ENCODE measurements at regions not wholly inside any gene's neighbourhood (a gene's known extent, or its start where the extent isn't known, plus 50 kb on each side); places are given as distances from the start of the nearest gene placed in this dataset.

GRCh38 chr3:117104381-117104780 is 394.8 kb downstream of the TUSC7 start:
- Histone ChIP-seq H3K23ac (ENCODE audit: low read length) (no peak overlapping the region), H3K4me2 (ENCODE audit: low read length) (no peak overlapping the region), H2BK12ac (ENCODE audit: low read length) (no peak overlapping the region), H3K18ac (ENCODE audit: low read length) (no peak overlapping the region), H3K4ac (ENCODE audit: low read depth, low read length) (no peak overlapping the region), H3K14ac (ENCODE audit: low read length) (no peak overlapping the region), H3K79me1 (ENCODE audit: low read length) (no peaks in the 10 kb centered on the region), H3K4me3 (ENCODE audit: low read depth, low read length) (no peak overlapping the region), H3K9ac (ENCODE audit: low read length) (no peak overlapping the region), H3K36me3 (ENCODE audit: control insufficient read depth in 1 of 2, insufficient read depth in 2 of 2, low read length in 2 of 2) (no peaks in the 10 kb centered on the region), H2BK5ac (ENCODE audit: low read depth, low read length, poor library complexity) (no peak overlapping the region), H4K8ac (ENCODE audit: low read depth, low read length) (no peak overlapping the region), H3K27me3 (ENCODE audit: insufficient read depth, low read length) (no peaks in the 10 kb centered on the region), H2AK5ac (ENCODE audit: low read length) (no peak overlapping the region), H3K4me1 (ENCODE audit: control insufficient read depth in 1 of 2, insufficient read depth in 2 of 2, low read length in 2 of 2) (no peaks in the 10 kb centered on the region), H3K9me3 (ENCODE audit: insufficient read depth, low read depth, low read length) (peaks cover 2% of the 10 kb centered on the region), H2BK120ac (ENCODE audit: insufficient read depth, low read length, poor library complexity) (no peak overlapping the region), H3K79me2 (ENCODE audit: control insufficient read depth, insufficient read depth, low read length, poor library complexity) (no peaks in the 10 kb centered on the region), H4K91ac (ENCODE audit: low read depth, low read length) (no peak overlapping the region), H4K12ac (ENCODE audit: low read depth, low read length) (no peak overlapping the region), H2AFZ (ENCODE audit: insufficient read depth, low read length, poor library complexity) (no peak overlapping the region), H3K27ac (ENCODE audit: low read depth, low read length) (no peak overlapping the region)
- WGBS (ENCODE audit: extremely low coverage, insufficient coverage, insufficient read length): no CpG with 5 or more reads among the region's 2 CpGs
- DNase-seq: no peak

GRCh38 chr3:117104792-117105191 is 395.2 kb downstream of the TUSC7 start:
- H3K4ac ChIP-seq (ENCODE audit: low read depth, low read length): no peak overlapping the region
- no peaks in the 10 kb centered on the region for H3K4me1 ChIP-seq (ENCODE audit: control insufficient read depth in 1 of 2, insufficient read depth in 2 of 2, low read length in 2 of 2)
- no peak overlapping the region for H2BK12ac ChIP-seq (ENCODE audit: low read length)
- no peak overlapping the region for H2AFZ ChIP-seq (ENCODE audit: insufficient read depth, low read length, poor library complexity)
- H4K91ac ChIP-seq (ENCODE audit: low read depth, low read length): no peak overlapping the region
- H3K9ac ChIP-seq (ENCODE audit: low read length): no peak overlapping the region
- WGBS (ENCODE audit: extremely low coverage, insufficient coverage, insufficient read length): no CpG with 5 or more reads among the region's 4 CpGs
- H2BK5ac ChIP-seq (ENCODE audit: low read depth, low read length, poor library complexity): no peak overlapping the region
- no peak overlapping the region for H2AK5ac ChIP-seq (ENCODE audit: low read length)
- no peak overlapping the region for H3K14ac ChIP-seq (ENCODE audit: low read length)
- no peak overlapping the region for H3K18ac ChIP-seq (ENCODE audit: low read length)
- H3K9me3 ChIP-seq (ENCODE audit: insufficient read depth, low read depth, low read length): peaks cover 2% of the 10 kb centered on the region
- no peaks in the 10 kb centered on the region for H3K36me3 ChIP-seq (ENCODE audit: control insufficient read depth in 1 of 2, insufficient read depth in 2 of 2, low read length in 2 of 2)
- no peak overlapping the region for H3K4me3 ChIP-seq (ENCODE audit: low read depth, low read length)
- H4K12ac ChIP-seq (ENCODE audit: low read depth, low read length): no peak overlapping the region
- H2BK120ac ChIP-seq (ENCODE audit: insufficient read depth, low read length, poor library complexity): no peak overlapping the region
- no peaks in the 10 kb centered on the region for H3K79me2 ChIP-seq (ENCODE audit: control insufficient read depth, insufficient read depth, low read length, poor library complexity)
- H4K8ac ChIP-seq (ENCODE audit: low read depth, low read length): no peak overlapping the region
- no peak overlapping the region for H3K27ac ChIP-seq (ENCODE audit: low read depth, low read length)
- no peaks in the 10 kb centered on the region for H3K79me1 ChIP-seq (ENCODE audit: low read length)
- DNase-seq: peak in 1 of 2 donors; percentile 15
- H3K27me3 ChIP-seq (ENCODE audit: insufficient read depth, low read length): no peaks in the 10 kb centered on the region
- H3K23ac ChIP-seq (ENCODE audit: low read length): no peak overlapping the region
- H3K4me2 ChIP-seq (ENCODE audit: low read length): no peak overlapping the region

GRCh38 chr3:117105686-117106085 is 396.1 kb downstream of the TUSC7 start:
- no CpG with 5 or more reads among the region's 5 CpGs for WGBS (ENCODE audit: extremely low coverage, insufficient coverage, insufficient read length)
- Histone ChIP-seq H3K4me3 (ENCODE audit: low read depth, low read length) (no peak overlapping the region), H4K8ac (ENCODE audit: low read depth, low read length) (no peak overlapping the region), H4K91ac (ENCODE audit: low read depth, low read length) (no peak overlapping the region), H3K4me1 (ENCODE audit: control insufficient read depth in 1 of 2, insufficient read depth in 2 of 2, low read length in 2 of 2) (no peaks in the 10 kb centered on the region), H3K4me2 (ENCODE audit: low read length) (no peak overlapping the region), H3K36me3 (ENCODE audit: control insufficient read depth in 1 of 2, insufficient read depth in 2 of 2, low read length in 2 of 2) (no peaks in the 10 kb centered on the region), H2BK120ac (ENCODE audit: insufficient read depth, low read length, poor library complexity) (no peak overlapping the region), H3K18ac (ENCODE audit: low read length) (no peak overlapping the region), H3K9me3 (ENCODE audit: insufficient read depth, low read depth, low read length) (peaks cover 2% of the 10 kb centered on the region), H3K9ac (ENCODE audit: low read length) (no peak overlapping the region), H3K23ac (ENCODE audit: low read length) (no peak overlapping the region), H2BK12ac (ENCODE audit: low read length) (no peak overlapping the region), H3K4ac (ENCODE audit: low read depth, low read length) (no peak overlapping the region), H3K79me2 (ENCODE audit: control insufficient read depth, insufficient read depth, low read length, poor library complexity) (no peaks in the 10 kb centered on the region), H2AFZ (ENCODE audit: insufficient read depth, low read length, poor library complexity) (no peak overlapping the region), H2BK5ac (ENCODE audit: low read depth, low read length, poor library complexity) (no peak overlapping the region), H3K27me3 (ENCODE audit: insufficient read depth, low read length) (no peaks in the 10 kb centered on the region), H3K79me1 (ENCODE audit: low read length) (no peaks in the 10 kb centered on the region), H3K14ac (ENCODE audit: low read length) (no peak overlapping the region), H4K12ac (ENCODE audit: low read depth, low read length) (no peak overlapping the region), H2AK5ac (ENCODE audit: low read length) (no peak overlapping the region), H3K27ac (ENCODE audit: low read depth, low read length) (no peak overlapping the region)
- peak in 1 of 2 donors; percentile 21 for DNase-seq

GRCh38 chr3:117106396-117106795 is 396.8 kb downstream of the TUSC7 start:
- no peak overlapping the region for H4K91ac ChIP-seq (ENCODE audit: low read depth, low read length)
- H3K18ac ChIP-seq (ENCODE audit: low read length): no peak overlapping the region
- no peak overlapping the region for H2AFZ ChIP-seq (ENCODE audit: insufficient read depth, low read length, poor library complexity)
- H3K4me2 ChIP-seq (ENCODE audit: low read length): no peak overlapping the region
- no peak overlapping the region for H3K4ac ChIP-seq (ENCODE audit: low read depth, low read length)
- H2BK5ac ChIP-seq (ENCODE audit: low read depth, low read length, poor library complexity): no peak overlapping the region
- H3K9ac ChIP-seq (ENCODE audit: low read length): no peak overlapping the region
- H3K36me3 ChIP-seq (ENCODE audit: control insufficient read depth in 1 of 2, insufficient read depth in 2 of 2, low read length in 2 of 2): no peaks in the 10 kb centered on the region
- H3K14ac ChIP-seq (ENCODE audit: low read length): no peak overlapping the region
- no peaks in the 10 kb centered on the region for H3K27me3 ChIP-seq (ENCODE audit: insufficient read depth, low read length)
- no peak overlapping the region for H3K23ac ChIP-seq (ENCODE audit: low read length)
- H3K79me2 ChIP-seq (ENCODE audit: control insufficient read depth, insufficient read depth, low read length, poor library complexity): no peaks in the 10 kb centered on the region
- H2BK120ac ChIP-seq (ENCODE audit: insufficient read depth, low read length, poor library complexity): no peak overlapping the region
- H4K12ac ChIP-seq (ENCODE audit: low read depth, low read length): no peak overlapping the region
- DNase-seq: no peak
- H3K4me1 ChIP-seq (ENCODE audit: control insufficient read depth in 1 of 2, insufficient read depth in 2 of 2, low read length in 2 of 2): no peaks in the 10 kb centered on the region
- H3K4me3 ChIP-seq (ENCODE audit: low read depth, low read length): no peak overlapping the region
- no peak overlapping the region for H2AK5ac ChIP-seq (ENCODE audit: low read length)
- H3K27ac ChIP-seq (ENCODE audit: low read depth, low read length): no peak overlapping the region
- no peaks in the 10 kb centered on the region for H3K79me1 ChIP-seq (ENCODE audit: low read length)
- no CpG with 5 or more reads among the region's 2 CpGs for WGBS (ENCODE audit: extremely low coverage, insufficient coverage, insufficient read length)
- H4K8ac ChIP-seq (ENCODE audit: low read depth, low read length): no peak overlapping the region
- H3K9me3 ChIP-seq (ENCODE audit: insufficient read depth, low read depth, low read length): peaks cover 2% of the 10 kb centered on the region
- H2BK12ac ChIP-seq (ENCODE audit: low read length): no peak overlapping the region

Data from trophoblast cell (in vitro differentiated cells and primary cell).